ENCODE measurements at regions not wholly inside any gene's neighbourhood (a gene's known extent, or its start where the extent isn't known, plus 50 kb on each side); places are given as distances from the start of the nearest gene placed in this dataset.

- Histone ChIP-seq H3K36me3 (ENCODE audit: insufficient read depth, low read length) (no peaks in the 10 kb centered on the region), H3K79me2 (ENCODE audit: low read length) (no peaks in the 10 kb centered on the region), H2AFZ (ENCODE audit: low read length) (no peak overlapping the region), H3K27ac (ENCODE audit: low read length) (no peak overlapping the region), H3K4me1 (ENCODE audit: low read length) (no peaks in the 10 kb centered on the region), H3K4me2 (ENCODE audit: low read depth, low read length, poor library complexity, severe bottlenecking) (no peak overlapping the region), H3K9ac (ENCODE audit: low read length) (no peak overlapping the region), H3K9me2 (replicated peaks; ENCODE audit: insufficient read depth, low read length) (no peaks in the 10 kb centered on the region), H3K9me3 (ENCODE audit: low read length) (no peaks in the 10 kb centered on the region), H3K4me3 (ENCODE audit: low read length) (no peak overlapping the region), H3K27me3 (ENCODE audit: low read length) (no peaks in the 10 kb centered on the region), H4K20me1 (ENCODE audit: insufficient read depth, low read depth, low read length) (no peaks in the 10 kb centered on the region)
- DNase-seq = no peak
Observed at GRCh38 chr2:204274429-204274828, 270.8 kb upstream of the PARD3B start.

DNA sequence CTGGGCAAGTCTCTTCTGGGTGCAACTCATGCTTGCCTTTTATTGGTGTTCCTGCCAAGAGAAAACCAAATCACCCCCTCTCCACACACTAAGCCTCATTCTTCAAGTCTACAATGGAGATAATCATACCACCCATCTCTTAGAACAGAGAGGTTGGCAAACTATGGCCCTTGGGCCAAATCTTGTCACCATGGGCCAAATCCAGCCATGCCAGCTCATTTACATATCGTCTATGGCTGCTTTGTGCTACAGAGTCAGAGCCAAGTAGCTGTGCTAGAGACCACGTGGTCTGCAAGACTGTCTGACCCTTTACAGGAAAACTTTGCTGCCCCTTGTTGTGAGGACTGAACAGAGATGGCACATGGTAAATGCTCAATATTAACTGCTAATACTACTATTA, 270.3 kb upstream of the PARD3B start:
- DNase-seq = no peak
- no peak overlapping the region for H3K9ac ChIP-seq (ENCODE audit: low read length)
- H3K36me3 ChIP-seq (ENCODE audit: insufficient read depth, low read length) = no peaks in the 10 kb centered on the region
- H3K4me1 ChIP-seq (ENCODE audit: low read length) = no peaks in the 10 kb centered on the region
- H3K4me2 ChIP-seq (ENCODE audit: low read depth, low read length, poor library complexity, severe bottlenecking) = no peak overlapping the region
- H3K27me3 ChIP-seq (ENCODE audit: low read length) = no peaks in the 10 kb centered on the region
- H3K27ac ChIP-seq (ENCODE audit: low read length) = no peak overlapping the region
- no peak overlapping the region for H2AFZ ChIP-seq (ENCODE audit: low read length)
- H3K9me3 ChIP-seq (ENCODE audit: low read length) = no peaks in the 10 kb centered on the region
- H3K79me2 ChIP-seq (ENCODE audit: low read length) = no peaks in the 10 kb centered on the region
- no peaks in the 10 kb centered on the region for H3K9me2 ChIP-seq (replicated peaks; ENCODE audit: insufficient read depth, low read length)
- H4K20me1 ChIP-seq (ENCODE audit: insufficient read depth, low read depth, low read length) = no peaks in the 10 kb centered on the region
- H3K4me3 ChIP-seq (ENCODE audit: low read length) = no peak overlapping the region

DNA sequence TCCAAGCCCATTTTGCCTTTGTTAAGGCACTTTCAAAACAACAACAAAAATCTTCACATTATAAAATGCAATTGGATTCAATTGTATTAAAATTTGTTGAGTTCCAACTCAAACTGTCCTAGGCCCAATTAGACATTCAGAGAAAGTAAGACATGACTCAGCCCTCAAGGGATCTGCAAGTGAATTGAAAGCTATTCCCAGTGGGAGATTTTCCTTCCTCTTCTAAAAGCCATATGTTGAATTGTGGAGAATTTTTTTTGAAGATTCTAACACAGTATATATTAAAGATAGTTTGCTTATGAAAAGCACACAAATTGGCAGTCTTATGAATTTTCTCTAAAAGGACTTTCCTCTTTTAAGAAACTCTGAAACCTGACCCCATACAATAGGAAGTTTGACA, 268.0 kb upstream of the PARD3B start:
- Histone ChIP-seq H3K4me2 (ENCODE audit: low read depth, low read length, poor library complexity, severe bottlenecking) (no peak overlapping the region), H4K20me1 (ENCODE audit: insufficient read depth, low read depth, low read length) (no peaks in the 10 kb centered on the region), H3K9me2 (replicated peaks; ENCODE audit: insufficient read depth, low read length) (no peaks in the 10 kb centered on the region), H3K4me3 (ENCODE audit: low read length) (no peak overlapping the region), H3K9ac (ENCODE audit: low read length) (no peak overlapping the region), H2AFZ (ENCODE audit: low read length) (no peak overlapping the region), H3K36me3 (ENCODE audit: insufficient read depth, low read length) (no peaks in the 10 kb centered on the region), H3K4me1 (ENCODE audit: low read length) (no peaks in the 10 kb centered on the region), H3K27me3 (ENCODE audit: low read length) (no peaks in the 10 kb centered on the region), H3K79me2 (ENCODE audit: low read length) (no peaks in the 10 kb centered on the region), H3K27ac (ENCODE audit: low read length) (no peak overlapping the region), H3K9me3 (ENCODE audit: low read length) (no peaks in the 10 kb centered on the region)
- no peak for DNase-seq

DNA sequence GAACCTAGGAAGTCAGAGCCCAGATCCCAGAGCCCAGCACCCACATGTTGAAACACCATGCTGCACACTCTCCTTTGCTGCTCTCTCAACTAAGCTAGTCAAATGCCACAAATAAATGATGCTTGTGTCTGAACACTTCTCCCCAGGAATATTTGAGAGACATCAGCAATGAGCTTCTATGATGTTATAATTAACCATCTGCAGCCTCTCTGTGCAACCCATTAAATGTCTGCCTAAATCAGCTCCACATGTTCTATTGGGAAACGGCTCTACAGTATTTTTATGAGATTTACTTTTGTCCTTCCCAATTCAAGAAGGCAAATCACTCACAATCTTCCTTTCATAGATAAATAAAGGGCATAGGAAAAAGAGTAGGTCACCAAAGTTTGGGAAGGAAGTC, 266.8 kb upstream of the PARD3B start:
- Histone ChIP-seq H4K20me1 (ENCODE audit: insufficient read depth, low read depth, low read length) (no peaks in the 10 kb centered on the region), H3K4me2 (ENCODE audit: low read depth, low read length, poor library complexity, severe bottlenecking) (no peak overlapping the region), H3K9ac (ENCODE audit: low read length) (no peak overlapping the region), H2AFZ (ENCODE audit: low read length) (no peak overlapping the region), H3K4me1 (ENCODE audit: low read length) (no peaks in the 10 kb centered on the region), H3K4me3 (ENCODE audit: low read length) (no peak overlapping the region), H3K27ac (ENCODE audit: low read length) (no peak overlapping the region), H3K79me2 (ENCODE audit: low read length) (no peaks in the 10 kb centered on the region), H3K27me3 (ENCODE audit: low read length) (no peaks in the 10 kb centered on the region), H3K9me2 (replicated peaks; ENCODE audit: insufficient read depth, low read length) (no peaks in the 10 kb centered on the region), H3K9me3 (ENCODE audit: low read length) (no peaks in the 10 kb centered on the region), H3K36me3 (ENCODE audit: insufficient read depth, low read length) (no peaks in the 10 kb centered on the region)
- DNase-seq = no peak

- no peak overlapping the region for H2AFZ ChIP-seq (ENCODE audit: low read length)
- no peak overlapping the region for H3K4me2 ChIP-seq (ENCODE audit: low read depth, low read length, poor library complexity, severe bottlenecking)
- no peaks in the 10 kb centered on the region for H3K79me2 ChIP-seq (ENCODE audit: low read length)
- H3K36me3 ChIP-seq (ENCODE audit: insufficient read depth, low read length) = no peaks in the 10 kb centered on the region
- no peak overlapping the region for H3K9ac ChIP-seq (ENCODE audit: low read length)
- no peaks in the 10 kb centered on the region for H4K20me1 ChIP-seq (ENCODE audit: insufficient read depth, low read depth, low read length)
- no peaks in the 10 kb centered on the region for H3K9me2 ChIP-seq (replicated peaks; ENCODE audit: insufficient read depth, low read length)
- no peak overlapping the region for H3K27ac ChIP-seq (ENCODE audit: low read length)
- H3K27me3 ChIP-seq (ENCODE audit: low read length) = no peaks in the 10 kb centered on the region
- H3K4me1 ChIP-seq (ENCODE audit: low read length) = no peaks in the 10 kb centered on the region
- H3K4me3 ChIP-seq (ENCODE audit: low read length) = no peak overlapping the region
- no peak for DNase-seq
- no peaks in the 10 kb centered on the region for H3K9me3 ChIP-seq (ENCODE audit: low read length)
Observed at GRCh38 chr2:204279819-204280218, 265.5 kb upstream of the PARD3B start.

GRCh38 chr2:204280262-204280668, 265.0 kb upstream of the PARD3B start:
- Histone ChIP-seq H3K4me2 (ENCODE audit: low read depth, low read length, poor library complexity, severe bottlenecking) (no peak overlapping the region), H3K4me1 (ENCODE audit: low read length) (no peaks in the 10 kb centered on the region), H4K20me1 (ENCODE audit: insufficient read depth, low read depth, low read length) (no peaks in the 10 kb centered on the region), H3K9me2 (replicated peaks; ENCODE audit: insufficient read depth, low read length) (no peaks in the 10 kb centered on the region), H3K27me3 (ENCODE audit: low read length) (no peaks in the 10 kb centered on the region), H3K36me3 (ENCODE audit: insufficient read depth, low read length) (no peaks in the 10 kb centered on the region), H3K9me3 (ENCODE audit: low read length) (no peaks in the 10 kb centered on the region), H3K4me3 (ENCODE audit: low read length) (no peak overlapping the region), H3K9ac (ENCODE audit: low read length) (no peak overlapping the region), H3K79me2 (ENCODE audit: low read length) (no peaks in the 10 kb centered on the region), H3K27ac (ENCODE audit: low read length) (no peak overlapping the region), H2AFZ (ENCODE audit: low read length) (no peak overlapping the region)
- no peak for DNase-seq

GRCh38 chr2:204282081-204282480, 263.2 kb upstream of the PARD3B start:
- Histone ChIP-seq H3K4me1 (ENCODE audit: low read length) (no peaks in the 10 kb centered on the region), H3K36me3 (ENCODE audit: insufficient read depth, low read length) (no peaks in the 10 kb centered on the region), H3K9me2 (replicated peaks; ENCODE audit: insufficient read depth, low read length) (no peaks in the 10 kb centered on the region), H3K4me2 (ENCODE audit: low read depth, low read length, poor library complexity, severe bottlenecking) (no peak overlapping the region), H3K79me2 (ENCODE audit: low read length) (no peaks in the 10 kb centered on the region), H3K9ac (ENCODE audit: low read length) (no peak overlapping the region), H2AFZ (ENCODE audit: low read length) (no peak overlapping the region), H3K9me3 (ENCODE audit: low read length) (no peaks in the 10 kb centered on the region), H4K20me1 (ENCODE audit: insufficient read depth, low read depth, low read length) (no peaks in the 10 kb centered on the region), H3K27ac (ENCODE audit: low read length) (no peak overlapping the region), H3K4me3 (ENCODE audit: low read length) (no peak overlapping the region), H3K27me3 (ENCODE audit: low read length) (no peaks in the 10 kb centered on the region)
- DNase-seq = no peak

DNA sequence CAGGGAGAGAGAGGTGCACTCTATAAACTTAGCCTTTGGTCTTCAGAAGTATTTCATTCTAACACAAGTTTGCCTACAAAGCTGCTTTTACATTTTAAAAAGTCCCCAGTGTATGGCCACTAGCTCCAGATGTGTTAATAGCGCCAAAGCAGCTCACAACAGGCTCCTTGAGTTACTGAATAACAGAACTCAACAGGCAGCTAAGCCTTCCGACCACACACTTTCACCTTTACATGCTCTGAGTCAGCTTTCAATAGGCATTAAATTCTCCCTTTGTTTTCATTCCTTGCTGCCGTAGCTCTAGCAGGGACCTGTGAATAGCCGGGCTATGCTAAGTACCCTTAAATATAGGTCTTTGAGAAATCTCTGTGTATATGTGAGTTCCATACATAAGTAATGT, 262.8 kb upstream of the PARD3B start:
- Histone ChIP-seq H3K4me3 (ENCODE audit: low read length) (no peak overlapping the region), H3K27ac (ENCODE audit: low read length) (no peak overlapping the region), H3K4me2 (ENCODE audit: low read depth, low read length, poor library complexity, severe bottlenecking) (no peak overlapping the region), H3K9me3 (ENCODE audit: low read length) (no peaks in the 10 kb centered on the region), H4K20me1 (ENCODE audit: insufficient read depth, low read depth, low read length) (no peaks in the 10 kb centered on the region), H3K9me2 (replicated peaks; ENCODE audit: insufficient read depth, low read length) (no peaks in the 10 kb centered on the region), H2AFZ (ENCODE audit: low read length) (no peak overlapping the region), H3K9ac (ENCODE audit: low read length) (no peak overlapping the region), H3K36me3 (ENCODE audit: insufficient read depth, low read length) (no peaks in the 10 kb centered on the region), H3K79me2 (ENCODE audit: low read length) (no peaks in the 10 kb centered on the region), H3K27me3 (ENCODE audit: low read length) (no peaks in the 10 kb centered on the region), H3K4me1 (ENCODE audit: low read length) (no peaks in the 10 kb centered on the region)
- DNase-seq = no peak

DNA sequence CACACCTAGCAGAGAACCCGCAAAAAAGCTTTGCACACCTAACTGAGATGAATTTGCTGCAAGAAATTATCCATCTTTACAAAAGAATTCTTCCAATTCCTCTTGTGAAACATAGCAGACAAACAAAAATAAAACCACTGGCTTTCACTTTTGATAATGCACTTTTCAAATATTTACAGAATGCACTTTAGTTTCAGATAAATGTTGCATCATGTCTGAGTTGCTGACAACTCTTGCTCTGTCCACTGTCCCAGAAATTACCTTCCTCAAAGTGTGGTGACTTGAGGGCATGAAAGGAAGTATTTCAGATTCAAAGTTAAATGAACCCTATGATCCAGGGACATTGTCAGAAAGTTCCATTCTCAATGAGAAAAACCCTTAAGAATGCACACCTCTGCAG, 256.2 kb upstream of the PARD3B start:
- H3K36me3 ChIP-seq (ENCODE audit: insufficient read depth, low read length) = no peaks in the 10 kb centered on the region
- H3K4me2 ChIP-seq (ENCODE audit: low read depth, low read length, poor library complexity, severe bottlenecking) = no peak overlapping the region
- no peaks in the 10 kb centered on the region for H3K79me2 ChIP-seq (ENCODE audit: low read length)
- H2AFZ ChIP-seq (ENCODE audit: low read length) = no peak overlapping the region
- no peaks in the 10 kb centered on the region for H3K27me3 ChIP-seq (ENCODE audit: low read length)
- H3K4me3 ChIP-seq (ENCODE audit: low read length) = no peak overlapping the region
- H3K9me3 ChIP-seq (ENCODE audit: low read length) = no peaks in the 10 kb centered on the region
- H3K9ac ChIP-seq (ENCODE audit: low read length) = no peak overlapping the region
- no peaks in the 10 kb centered on the region for H3K4me1 ChIP-seq (ENCODE audit: low read length)
- H4K20me1 ChIP-seq (ENCODE audit: insufficient read depth, low read depth, low read length) = no peaks in the 10 kb centered on the region
- H3K27ac ChIP-seq (ENCODE audit: low read length) = no peak overlapping the region
- DNase-seq = no peak
- H3K9me2 ChIP-seq (replicated peaks; ENCODE audit: insufficient read depth, low read length) = no peaks in the 10 kb centered on the region
